Stomach (tissue), 4 donors: ENCODE measurements at regions not wholly inside any gene's neighbourhood (a gene's known extent, or its start where the extent isn't known, plus 50 kb on each side); places are given as distances from the start of the nearest gene placed in this dataset.

Source experiments
- CTCF ChIP-seq, 7 experiments: fragments of 450-650 bp in 4 of 7; fragments of 200-600 bp in 3 of 7; sonication (generic) in 3 of 7; IDR thresholded peaks; one replicate each; pipeline ENCODE4 v1.5.1; 2016 to 2019; ENCODE audit warnings: antibody characterized with exemption in 7 of 7, control low read depth in 2 of 7, mild to moderate bottlenecking in 1 of 7
- EP300 ChIP-seq: sonication (generic); formaldehyde crosslinking; IDR thresholded peaks from one replicate; pipeline ENCODE4 v1.6.1; 2017; ENCODE audit warnings: antibody characterized with exemption
- POLR2A ChIP-seq, 4 donors: fragments of 450-650 bp; IDR thresholded peaks; one replicate each; pipeline ENCODE4 v1.6.1; 2016; ENCODE audit warnings: antibody characterized with exemption in 4 of 4, control low read depth in 2 of 4, mild to moderate bottlenecking in 1 of 4, moderate library complexity in 1 of 4
- POLR2AphosphoS5 ChIP-seq, 3 donors: sonication (generic); formaldehyde crosslinking; IDR thresholded peaks; one replicate each; pipeline ENCODE4 v1.6.1; 2016; ENCODE audit warnings: antibody characterized with exemption in 3 of 3

DNA sequence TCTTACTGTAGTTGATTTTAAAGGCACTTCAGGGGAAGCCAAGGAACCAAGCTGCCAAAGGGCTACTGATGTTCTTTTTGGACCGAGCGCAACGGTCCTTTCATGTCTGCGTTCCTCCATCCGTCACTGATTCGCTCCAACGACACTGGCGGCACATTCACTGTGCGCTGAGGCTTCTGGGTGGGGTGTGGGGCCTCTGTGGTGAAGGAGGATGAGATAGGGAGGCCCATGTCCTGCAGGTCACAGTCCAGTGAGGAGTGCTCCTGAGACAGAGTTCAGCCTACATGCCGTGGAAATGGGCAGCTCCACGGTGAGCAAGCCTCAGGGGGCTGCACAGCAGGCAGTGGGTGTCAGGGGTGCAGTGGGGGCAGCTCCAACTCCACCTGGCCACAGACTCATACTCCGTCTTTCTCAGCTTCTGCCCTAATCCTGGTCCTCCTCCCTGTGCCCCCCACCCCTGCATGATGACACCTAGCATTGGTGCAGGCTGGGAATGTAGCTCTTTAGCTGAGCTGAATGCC lies 87.8 kb upstream of the SHANK2 start:
- TF ChIP-seq CTCF (IDR thresholded peaks at IDR 0.05), result no peak
- no peak for TF ChIP-seq POLR2AphosphoS5 (IDR thresholded peaks at IDR 0.05)
- no peak for TF ChIP-seq POLR2A (IDR thresholded peaks at IDR 0.05)
- TF ChIP-seq EP300, result no peak
